K562 (cell line): ENCODE measurements at regions not wholly inside any gene's neighbourhood (a gene's known extent, or its start where the extent isn't known, plus 50 kb on each side); places are given as distances from the start of the nearest gene placed in this dataset.

ENCODE experiments used
- ATAC-seq: fragments of 200-7000 bp; cut with Tn5 transposase; 3 replicates; pipeline ENCODE4 v1.9.1; 2020; ENCODE audit warnings: moderate library complexity
- BruUV-seq: library from RNA; stranded (reverse); fragments of 400-500 nt; replicated peaks from 2 replicates; lab custom pipeline; 2021; lab: Mats Ljungman, UMichigan
- CTCF ChIA-PET: fragments of 300-600 bp; formaldehyde crosslinking; extraction: SDS; loops from one replicate; lab custom pipeline; 2021; ENCODE audit warnings: low intra/inter-chr PET ratio; lab: Yijun Ruan, JAX
- POLR2A ChIA-PET: fragments of 300-600, 350-650 bp; sonication (Branson Sonifier 250); formaldehyde crosslinking; extraction: SDS; loops from one replicate; lab custom pipeline; 2021; ENCODE audit warnings: antibody characterized with exemption, inconsistent platforms; lab: Yijun Ruan, JAX
- DNase-seq, 4 experiments: peaks; one replicate each; pipeline versions ENCODE4 v3.0.0 to v3.0.0-alpha.2; 2011 to 2018; ENCODE audit warnings: low spot score in 3 of 4, mixed read lengths in 3 of 4; ENCODE audit errors: extremely low read depth in 1 of 4
- FAIRE-seq: peaks from 2 replicates; lab custom pipeline; 2011; peaks lifted over from hg19 to GRCh38; lab: Jason Lieb, UNC
- H2AFZ ChIP-seq: 2 replicates; pipeline ENCODE4 v1.6.0; 2011; ENCODE audit warnings: low read depth, low read length, control low read depth, inconsistent platforms
- H3K27ac ChIP-seq: fragments of 200-600 bp; 3 replicates; pipeline ENCODE4 v1.8.0; 2011; ENCODE audit warnings: low read depth, mild to moderate bottlenecking, control low read depth, inconsistent platforms, low read length, moderate library complexity, mixed read lengths; ENCODE audit errors: extremely low read depth
- H3K27me3 ChIP-seq, 2 experiments: fragments of 300-600 bp in 1 of 2; 2 replicates in 1 of 2; 3 replicates in 1 of 2; pipeline versions ENCODE4 v1.6.0 to v1.8.0; 2011; ENCODE audit warnings: inconsistent platforms in 2 of 2, low read length in 2 of 2, mild to moderate bottlenecking in 1 of 2, mixed read lengths in 1 of 2, moderate library complexity in 1 of 2; ENCODE audit not compliant: control insufficient read depth in 2 of 2, insufficient read depth in 2 of 2
- H3K36me3 ChIP-seq: fragments of 300-600 bp; 3 replicates; pipeline ENCODE4 v1.8.0; 2011; ENCODE audit warnings: mild to moderate bottlenecking, low read length, inconsistent platforms; ENCODE audit not compliant: control insufficient read depth, insufficient read depth
- H3K4me1 ChIP-seq, 2 experiments: fragments of 200-600 bp in 1 of 2; replicated peaks in 1 of 2; 2 replicates in 1 of 2; 3 replicates in 1 of 2; pipeline versions ENCODE4 v1.5.1 to v1.8.0; 2011; ENCODE audit warnings: inconsistent platforms in 2 of 2, low read length in 2 of 2, mild to moderate bottlenecking in 1 of 2, mixed read lengths in 1 of 2, moderate library complexity in 1 of 2; ENCODE audit not compliant: control insufficient read depth in 2 of 2, insufficient read depth in 2 of 2
- H3K4me2 ChIP-seq: 2 replicates; pipeline ENCODE4 v1.6.1; 2011; ENCODE audit warnings: low read length, control low read depth, inconsistent platforms, mixed read lengths; ENCODE audit not compliant: insufficient read depth
- H3K4me3 ChIP-seq: fragments of 200-600 bp; sonication (generic), shearing (Covaris generic); 2 replicates; pipeline ENCODE4 v1.5.1; 2016; ENCODE audit warnings: control low read depth, inconsistent platforms
- H3K79me2 ChIP-seq: fragments of 200-600 bp; 3 replicates; pipeline ENCODE4 v1.8.0; 2011; ENCODE audit warnings: low read length, inconsistent platforms; ENCODE audit not compliant: control insufficient read depth, insufficient read depth
- H3K9ac ChIP-seq, 2 experiments: 2 replicates each; pipeline versions ENCODE4 v1.6.0 to v1.6.1; 2011; ENCODE audit warnings: low read depth in 2 of 2, low read length in 2 of 2, control low read depth in 1 of 2, inconsistent platforms in 1 of 2, mild to moderate bottlenecking in 1 of 2, mixed read lengths in 1 of 2; ENCODE audit not compliant: insufficient read depth in 1 of 2
- H3K9me1 ChIP-seq: one replicate; pipeline ENCODE4 v1.6.0; 2011; ENCODE audit warnings: inconsistent platforms, mild to moderate bottlenecking, low read length, moderate library complexity; ENCODE audit not compliant: control insufficient read depth, insufficient read depth
- H3K9me3 ChIP-seq: replicated peaks from 2 replicates; pipeline ENCODE4 v1.5.1; 2011; ENCODE audit warnings: low read depth, low read length, inconsistent platforms; ENCODE audit not compliant: control insufficient read depth, insufficient read depth
- H4K20me1 ChIP-seq: replicated peaks from 2 replicates; pipeline ENCODE4 v1.6.1; 2011; ENCODE audit warnings: low read length, inconsistent platforms, mixed read lengths; ENCODE audit not compliant: control insufficient read depth, insufficient read depth
- CBFA2T3 ChIP-seq: fragments of 450-650 bp; IDR thresholded peaks from 2 replicates; pipeline ENCODE4 v1.6.1; 2017
- CTCF ChIP-seq, 3 experiments: IDR thresholded peaks in 2 of 3; conservative IDR thresholded peaks in 1 of 3; 2 replicates each; pipeline ENCODE4 v1.5.1; 2011 to 2012; ENCODE audit warnings: low read length in 3 of 3, mild to moderate bottlenecking in 3 of 3, control low read depth in 2 of 3, improper control_type of control experiment in 1 of 3, inconsistent platforms in 1 of 3, low read depth in 1 of 3, mixed read lengths in 1 of 3, moderate library complexity in 1 of 3; ENCODE audit not compliant: insufficient read depth in 2 of 3
- JUNB ChIP-seq: fragments of 450-650 bp; formaldehyde crosslinking; conservative IDR thresholded peaks from 2 replicates; pipeline ENCODE4 v1.4.0; 2020; ENCODE audit warnings: mild to moderate bottlenecking
- NELFE ChIP-seq: IDR thresholded peaks from 2 replicates; pipeline ENCODE4 v1.6.1; 2011; ENCODE audit warnings: mild to moderate bottlenecking; ENCODE audit not compliant: insufficient read depth, insufficient read length
- PHTF2 ChIP-seq: fragments of 250-450 bp; sonication (Bioruptor Pico); IDR thresholded peaks from 2 replicates; pipeline ENCODE4 v1.5.0; 2021; ENCODE audit warnings: mild to moderate bottlenecking
- PTBP1 ChIP-seq: fragments of 200-400 bp; formaldehyde crosslinking; IDR thresholded peaks from 2 replicates; pipeline ENCODE4 v1.6.1; 2017; ENCODE audit warnings: low read depth, low read length
- RBM17 ChIP-seq: fragments of 200-400 bp; formaldehyde crosslinking; IDR thresholded peaks from 2 replicates; pipeline ENCODE4 v1.6.1; 2017; ENCODE audit warnings: low read depth, mild to moderate bottlenecking, low read length, borderline replicate concordance
- SMARCA5 ChIP-seq: fragments of 450-650 bp; IDR thresholded peaks from 2 replicates; pipeline ENCODE4 v1.6.1; 2016
- SMARCB1 ChIP-seq: IDR thresholded peaks from 2 replicates; pipeline ENCODE4 v1.6.1; 2011; ENCODE audit warnings: improper control_type of control experiment, low read depth; ENCODE audit not compliant: insufficient read length
- ZBTB1 ChIP-seq: sonication (generic); formaldehyde crosslinking; IDR thresholded peaks from 2 replicates; pipeline ENCODE4 v1.8.1; 2023; ENCODE audit warnings: missing genetic modification reagents, low read depth, mild to moderate bottlenecking, borderline replicate concordance
- ZC3H11A ChIP-seq: IDR thresholded peaks from 2 replicates; pipeline ENCODE4 v1.6.1; 2012; ENCODE audit warnings: low read depth, low read length, improper control_type of control experiment
- ZNF561 ChIP-seq: fragments of 450-650 bp; formaldehyde crosslinking; conservative IDR thresholded peaks from 2 replicates; pipeline ENCODE4 v1.4.0; 2020; ENCODE audit warnings: mild to moderate bottlenecking, moderate library complexity
- ZNF655 ChIP-seq: fragments of 250-450 bp; sonication (Bioruptor Pico); IDR thresholded peaks from 2 replicates; pipeline ENCODE4 v1.5.0; 2021
- ZNF75A ChIP-seq: fragments of 450-650 bp; formaldehyde crosslinking; IDR thresholded peaks from 2 replicates; pipeline ENCODE4 v1.4.0; 2020; ENCODE audit warnings: mild to moderate bottlenecking
- WGBS: fragments of 100-300 bp; shearing (Covaris generic); methylation state at CpG from one replicate; pipeline ENCODE4 v1.1.6; 2016; ENCODE audit warnings: low coverage, mixed read lengths; ENCODE audit not compliant: insufficient coverage; ENCODE audit errors: missing lambda C conversion rate; 5-methylcytosine and 5-hydroxymethylcytosine counted together
- in situ Hi-C: fragments of 300-500 bp; cut with MboI; formaldehyde crosslinking; loops from 4 replicates; pipeline ENCODE4 v1.15.0; 2018; ENCODE audit warnings: inconsistent platforms, mixed read lengths
- intact Hi-C: fragments of 100-400 bp; cut with micrococcal nuclease; formaldehyde crosslinking; loops from 2 replicates; pipeline ENCODE4 v1.14.2; 2022
- TF ChIP-seq, protein P1 (sequence below): fragments of 450-650 bp; formaldehyde crosslinking; IDR thresholded peaks from 2 replicates; pipeline ENCODE4 v1.4.0; 2020; ENCODE audit warnings: mild to moderate bottlenecking, moderate library complexity
- TF ChIP-seq, protein P2 (sequence below): fragments of 250-450 bp; sonication (Bioruptor Pico); IDR thresholded peaks from 2 replicates; pipeline ENCODE4 v1.5.0; 2020; ENCODE audit warnings: mild to moderate bottlenecking
- TF ChIP-seq, protein P3 (sequence below): sonication (generic); formaldehyde crosslinking; IDR thresholded peaks from 2 replicates; pipeline ENCODE4 v1.5.0; 2020; ENCODE audit warnings: missing genetic modification reagents

DNA sequence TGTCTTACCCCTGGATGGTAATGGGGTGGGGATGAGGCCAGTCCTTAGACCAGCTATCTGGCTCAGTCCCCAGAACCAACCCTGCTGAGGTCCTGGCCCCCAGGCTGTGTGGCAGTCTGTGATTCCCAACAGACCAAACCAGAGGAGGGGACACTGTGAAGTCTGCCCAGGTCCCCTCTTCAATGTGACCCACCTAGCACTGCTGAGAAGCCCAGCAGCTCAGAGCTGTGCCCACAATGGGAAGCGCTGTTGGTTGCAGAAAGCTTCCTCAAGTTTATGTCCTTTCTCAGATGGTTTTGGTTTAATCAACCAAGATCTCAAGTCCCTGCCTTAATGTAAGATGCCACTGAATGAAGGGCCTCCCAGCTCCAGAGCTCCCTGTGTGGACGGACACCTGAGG, 114.7 kb upstream of the IGLL5 start:
- CTCF ChIA-PET, result interaction anchor here (1.2 kb wide), 1 partner anchor 105 kb away, joined by 4 read pairs; no protein-coding TSS in a partner anchor
- no peak overlapping the region for H3K27ac ChIP-seq
- WGBS, result 0% methylated on average over 2 of the region's 2 CpGs
- no peak for TF ChIP-seq SMARCB1
- TF ChIP-seq ZNF655 (CRISPR knock-in tag), result no peak
- TF ChIP-seq RBM17, result no peak
- no peak for TF ChIP-seq PTBP1
- TF ChIP-seq CTCF (IDR thresholded peaks at IDR 0.05 in 2 of 3, conservative IDR thresholded peaks at IDR 0.05 in 1 of 3; ENCODE audit: insufficient read depth in 2 of 3, low read depth in 1 of 3, low read length in 3 of 3), result no peak
- no peak for TF ChIP-seq JUNB (CRISPR knock-in tag)
- TF ChIP-seq ZC3H11A, result no peak
- TF ChIP-seq, protein P1, sequence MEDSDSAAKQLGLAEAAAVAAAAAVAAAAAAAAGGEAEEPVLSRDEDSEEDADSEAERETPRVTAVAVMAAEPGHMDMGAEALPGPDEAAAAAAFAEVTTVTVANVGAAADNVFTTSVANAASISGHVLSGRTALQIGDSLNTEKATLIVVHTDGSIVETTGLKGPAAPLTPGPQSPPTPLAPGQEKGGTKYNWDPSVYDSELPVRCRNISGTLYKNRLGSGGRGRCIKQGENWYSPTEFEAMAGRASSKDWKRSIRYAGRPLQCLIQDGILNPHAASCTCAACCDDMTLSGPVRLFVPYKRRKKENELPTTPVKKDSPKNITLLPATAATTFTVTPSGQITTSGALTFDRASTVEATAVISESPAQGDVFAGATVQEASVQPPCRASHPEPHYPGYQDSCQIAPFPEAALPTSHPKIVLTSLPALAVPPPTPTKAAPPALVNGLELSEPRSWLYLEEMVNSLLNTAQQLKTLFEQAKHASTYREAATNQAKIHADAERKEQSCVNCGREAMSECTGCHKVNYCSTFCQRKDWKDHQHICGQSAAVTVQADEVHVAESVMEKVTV (CRISPR knock-in tag), result no peak
- TF ChIP-seq, protein P2, sequence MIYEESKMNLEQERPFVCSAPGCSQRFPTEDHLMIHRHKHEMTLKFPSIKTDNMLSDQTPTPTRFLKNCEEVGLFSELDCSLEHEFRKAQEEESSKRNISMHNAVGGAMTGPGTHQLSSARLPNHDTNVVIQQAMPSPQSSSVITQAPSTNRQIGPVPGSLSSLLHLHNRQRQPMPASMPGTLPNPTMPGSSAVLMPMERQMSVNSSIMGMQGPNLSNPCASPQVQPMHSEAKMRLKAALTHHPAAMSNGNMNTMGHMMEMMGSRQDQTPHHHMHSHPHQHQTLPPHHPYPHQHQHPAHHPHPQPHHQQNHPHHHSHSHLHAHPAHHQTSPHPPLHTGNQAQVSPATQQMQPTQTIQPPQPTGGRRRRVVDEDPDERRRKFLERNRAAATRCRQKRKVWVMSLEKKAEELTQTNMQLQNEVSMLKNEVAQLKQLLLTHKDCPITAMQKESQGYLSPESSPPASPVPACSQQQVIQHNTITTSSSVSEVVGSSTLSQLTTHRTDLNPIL (CRISPR knock-in tag), result no peak
- TF ChIP-seq ZBTB1, result peak; percentile 74; the same call in 1 of the 2 replicates
- no peak for TF ChIP-seq PHTF2 (CRISPR knock-in tag)
- no peak for TF ChIP-seq ZNF75A (CRISPR knock-in tag)
- no peak for TF ChIP-seq ZNF561
- TF ChIP-seq NELFE, result no peak
- TF ChIP-seq, protein P3, sequence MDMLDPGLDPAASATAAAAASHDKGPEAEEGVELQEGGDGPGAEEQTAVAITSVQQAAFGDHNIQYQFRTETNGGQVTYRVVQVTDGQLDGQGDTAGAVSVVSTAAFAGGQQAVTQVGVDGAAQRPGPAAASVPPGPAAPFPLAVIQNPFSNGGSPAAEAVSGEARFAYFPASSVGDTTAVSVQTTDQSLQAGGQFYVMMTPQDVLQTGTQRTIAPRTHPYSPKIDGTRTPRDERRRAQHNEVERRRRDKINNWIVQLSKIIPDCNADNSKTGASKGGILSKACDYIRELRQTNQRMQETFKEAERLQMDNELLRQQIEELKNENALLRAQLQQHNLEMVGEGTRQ, result 0 out of 2 replicates have a peak, but pooled peaks have one; percentile 5
- TF ChIP-seq CBFA2T3, result no peak
- TF ChIP-seq SMARCA5, result no peak

More for the DNA sequence above, 114.7 kb upstream of the IGLL5 start:
- Histone ChIP-seq H3K79me2 (no peaks in the 10 kb centered on the region), H3K27me3 (peaks cover 0 to 36% of the 10 kb centered on the region in 2 experiments; a peak in 2 of 5 replicates), H3K4me1 (no peaks in the 10 kb centered on the region), H3K36me3 (no peaks in the 10 kb centered on the region), H3K4me2 (no peak overlapping the region), H2AFZ (no peak overlapping the region), H3K9ac (no peak overlapping the region), H3K9me1 (peaks cover 3% of the 10 kb centered on the region), H3K4me3 (no peak overlapping the region), H4K20me1 (peaks cover 47% of the 10 kb centered on the region), H3K9me3 (no peaks in the 10 kb centered on the region)
- BruUV-seq, result no TSS peak
- in situ Hi-C loops, result no loop called here
- intact Hi-C loops, result loop anchor here (5.0 kb wide), 1 partner anchor 51 kb away; no protein-coding TSS in a partner anchor
- peak; percentile 1; the same call in 1 of the 3 replicates for ATAC-seq
- FAIRE-seq, result no peak
- no peak for DNase-seq
- POLR2A ChIA-PET, result interaction anchor here (1.2 to 3.3 kb wide), 9 partner anchors 10 to 125 kb away, joined by 3 to 15 read pairs (median 6); no protein-coding TSS in a partner anchor
